ENCODE measurements at regions not wholly inside any gene's neighbourhood (a gene's known extent, or its start where the extent isn't known, plus 50 kb on each side); places are given as distances from the start of the nearest gene placed in this dataset.
A peak's percentile ranks its signal among the peaks of the same experiment; 100 is the strongest.

GRCh38 chr6:92587525-92587924 is 831.8 kb downstream of the EPHA7 start:
- Histone ChIP-seq H3K4me1 (no peaks in the 10 kb centered on the region), H3K27me3 (no peaks in the 10 kb centered on the region)
- no peak for ATAC-seq

GRCh38 chr6:92586236-92586977 is 833.0 kb downstream of the EPHA7 start:
- Histone ChIP-seq H3K27ac (no peak overlapping the region), H3K36me3 (no peaks in the 10 kb centered on the region), H3K27me3 (no peaks in the 10 kb centered on the region), H3K4me1 (no peaks in the 10 kb centered on the region), H3K9me3 (no peaks in the 10 kb centered on the region), H3K4me3 (no peak overlapping the region)
- DNase-seq, result no peak
- no peak for TF ChIP-seq CTCF (IDR thresholded peaks at IDR 0.05)
- intact Hi-C loops (cut with DNase I), result no loop called here
- no peak for ATAC-seq

More at GRCh38 chr6:92587525-92587924, 831.8 kb downstream of the EPHA7 start:
- no peaks in the 10 kb centered on the region for H3K36me3 ChIP-seq
- H3K4me3 ChIP-seq, result no peak overlapping the region
- no peak for TF ChIP-seq CTCF (IDR thresholded peaks at IDR 0.05)
- no peak overlapping the region for H3K27ac ChIP-seq
- DNase-seq, result no peak
- H3K9me3 ChIP-seq, result no peaks in the 10 kb centered on the region
- intact Hi-C loops (cut with DNase I), result no loop called here

- no peak for TF ChIP-seq CTCF (IDR thresholded peaks at IDR 0.05)
- intact Hi-C loops (cut with DNase I), result no loop called here
- no peak overlapping the region for H3K27ac ChIP-seq
- no peaks in the 10 kb centered on the region for H3K4me1 ChIP-seq
- H3K9me3 ChIP-seq, result no peaks in the 10 kb centered on the region
- H3K36me3 ChIP-seq, result no peaks in the 10 kb centered on the region
- no peaks in the 10 kb centered on the region for H3K27me3 ChIP-seq
- DNase-seq, result no peak
- no peak for ATAC-seq
- no peak overlapping the region for H3K4me3 ChIP-seq
Measured at GRCh38 chr6:92582211-92582610, 837.1 kb downstream of the EPHA7 start.

- no peak overlapping the region for H3K27ac ChIP-seq
- H3K4me1 ChIP-seq, result no peaks in the 10 kb centered on the region
- DNase-seq (no peak), ATAC-seq (peak; percentile 29)
- H3K9me3 ChIP-seq, result no peaks in the 10 kb centered on the region
- intact Hi-C loops (cut with DNase I), result no loop called here
- H3K36me3 ChIP-seq, result no peaks in the 10 kb centered on the region
- no peaks in the 10 kb centered on the region for H3K27me3 ChIP-seq
- no peak overlapping the region for H3K4me3 ChIP-seq
- no peak for TF ChIP-seq CTCF (IDR thresholded peaks at IDR 0.05)
Measured at GRCh38 chr6:92577077-92577719, 842.2 kb downstream of the EPHA7 start.

- no peak for TF ChIP-seq CTCF (IDR thresholded peaks at IDR 0.05)
- no peaks in the 10 kb centered on the region for H3K36me3 ChIP-seq
- intact Hi-C loops (cut with DNase I), result no loop called here
- H3K9me3 ChIP-seq, result no peaks in the 10 kb centered on the region
- ATAC-seq (no peak), DNase-seq (no peak)
- no peaks in the 10 kb centered on the region for H3K4me1 ChIP-seq
- no peaks in the 10 kb centered on the region for H3K27me3 ChIP-seq
- H3K27ac ChIP-seq, result no peak overlapping the region
- H3K4me3 ChIP-seq, result no peak overlapping the region
Measured at GRCh38 chr6:92568541-92568940, 850.8 kb downstream of the EPHA7 start.

Measured in upper lobe of right lung (tissue), 1 donor.